Stomach (tissue), 4 donors: ENCODE measurements at regions not wholly inside any gene's neighbourhood (a gene's known extent, or its start where the extent isn't known, plus 50 kb on each side); places are given as distances from the start of the nearest gene placed in this dataset.
"Not testable (repeated sequence)": the region's sequence is repeated elsewhere in the genome, so short reads cannot be mapped to it uniquely, and the experiment has no call there.

Experiments
- CTCF ChIP-seq, 7 experiments: fragments of 450-650 bp in 4 of 7; fragments of 200-600 bp in 3 of 7; sonication (generic) in 3 of 7; IDR thresholded peaks; one replicate each; pipeline ENCODE4 v1.5.1; 2016 to 2019; ENCODE audit warnings: antibody characterized with exemption in 7 of 7, control low read depth in 2 of 7, mild to moderate bottlenecking in 1 of 7
- POLR2A ChIP-seq, 4 donors: fragments of 450-650 bp; IDR thresholded peaks; one replicate each; pipeline ENCODE4 v1.6.1; 2016; ENCODE audit warnings: antibody characterized with exemption in 4 of 4, control low read depth in 2 of 4, mild to moderate bottlenecking in 1 of 4, moderate library complexity in 1 of 4

GRCh38 chr15:84128706-84129105 is 106.9 kb upstream of the GOLGA6L4 start:
- TF ChIP-seq POLR2A, CTCF (IDR thresholded peaks at IDR 0.05): not testable (repeated sequence)
